ENCODE measurements at regions not wholly inside any gene's neighbourhood (a gene's known extent, or its start where the extent isn't known, plus 50 kb on each side); places are given as distances from the start of the nearest gene placed in this dataset.

DNA sequence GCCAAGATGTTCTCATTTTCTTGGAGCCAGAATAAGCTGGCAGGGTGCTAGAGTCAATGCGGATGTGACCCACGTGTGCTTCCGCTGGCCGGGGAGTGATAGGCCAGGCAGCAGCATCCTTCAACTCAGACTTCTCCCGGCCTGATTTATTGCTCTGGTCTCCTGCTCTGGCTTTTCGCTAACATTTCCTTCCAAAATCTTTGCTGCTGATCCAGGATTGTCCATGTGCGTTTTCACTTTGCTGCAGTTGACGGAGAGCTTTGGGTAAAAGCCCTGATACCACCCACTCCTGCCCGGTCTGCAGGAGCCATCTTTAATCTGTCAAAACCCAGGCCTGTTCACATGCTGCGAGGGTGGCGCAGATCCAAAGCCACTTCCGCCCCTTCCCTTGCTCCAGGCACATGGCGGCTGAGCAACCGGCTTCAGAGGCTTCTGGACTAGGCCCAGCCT is 106.8 kb downstream of the CYP26A1 start:
- Histone ChIP-seq H3K27me3 (no peaks in the 10 kb centered on the region), H3K9me3 (no peaks in the 10 kb centered on the region)
- peak; percentile 68 for DNase-seq (ENCODE audit: low spot score)

DNA sequence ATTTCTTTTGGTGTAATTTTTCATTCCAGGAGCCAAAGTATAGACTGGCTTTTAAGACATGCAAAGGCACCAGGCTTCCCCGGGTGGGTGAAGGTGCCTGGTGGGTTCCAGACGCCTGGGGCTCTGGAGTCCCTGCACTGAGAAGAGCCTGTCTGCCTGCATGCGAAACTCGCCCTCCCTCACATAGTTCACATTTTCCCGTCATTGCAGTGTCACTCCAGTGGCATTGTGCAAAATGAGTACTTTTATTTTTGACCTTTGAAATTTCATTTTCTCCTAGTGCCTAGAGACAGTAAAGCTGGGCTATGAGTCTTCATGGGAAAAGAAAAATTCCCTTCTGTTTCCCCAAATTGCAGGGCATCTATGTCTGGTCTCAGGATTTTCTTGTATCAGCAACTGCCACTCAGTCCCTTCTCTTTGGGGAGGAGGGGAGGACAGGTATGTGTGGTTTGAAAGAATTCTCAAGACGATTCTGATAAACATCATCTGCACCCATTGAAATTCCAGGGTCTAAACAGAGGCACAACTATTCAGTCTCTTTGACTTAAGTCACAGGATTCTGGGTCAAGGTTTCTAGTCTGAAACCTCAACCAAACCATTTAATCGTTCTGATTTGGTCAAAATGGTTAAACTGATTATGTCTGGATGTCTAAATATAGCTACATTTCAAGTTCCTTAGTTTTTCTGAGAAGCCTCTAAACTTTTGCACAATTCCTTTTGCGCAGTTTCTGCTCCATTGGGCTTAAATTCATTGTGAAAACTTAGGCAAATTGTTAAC is 107.8 kb downstream of the CYP26A1 start:
- no peaks in the 10 kb centered on the region for H3K27me3 ChIP-seq
- H3K4me1 ChIP-seq = no peaks in the 10 kb centered on the region
- no peaks in the 10 kb centered on the region for H3K36me3 ChIP-seq
- no peak overlapping the region for H3K27ac ChIP-seq
- H3K4me3 ChIP-seq = no peak overlapping the region
- H3K9me3 ChIP-seq = no peaks in the 10 kb centered on the region
- DNase-seq (ENCODE audit: low spot score) = no peak
- TF ChIP-seq, protein P1, sequence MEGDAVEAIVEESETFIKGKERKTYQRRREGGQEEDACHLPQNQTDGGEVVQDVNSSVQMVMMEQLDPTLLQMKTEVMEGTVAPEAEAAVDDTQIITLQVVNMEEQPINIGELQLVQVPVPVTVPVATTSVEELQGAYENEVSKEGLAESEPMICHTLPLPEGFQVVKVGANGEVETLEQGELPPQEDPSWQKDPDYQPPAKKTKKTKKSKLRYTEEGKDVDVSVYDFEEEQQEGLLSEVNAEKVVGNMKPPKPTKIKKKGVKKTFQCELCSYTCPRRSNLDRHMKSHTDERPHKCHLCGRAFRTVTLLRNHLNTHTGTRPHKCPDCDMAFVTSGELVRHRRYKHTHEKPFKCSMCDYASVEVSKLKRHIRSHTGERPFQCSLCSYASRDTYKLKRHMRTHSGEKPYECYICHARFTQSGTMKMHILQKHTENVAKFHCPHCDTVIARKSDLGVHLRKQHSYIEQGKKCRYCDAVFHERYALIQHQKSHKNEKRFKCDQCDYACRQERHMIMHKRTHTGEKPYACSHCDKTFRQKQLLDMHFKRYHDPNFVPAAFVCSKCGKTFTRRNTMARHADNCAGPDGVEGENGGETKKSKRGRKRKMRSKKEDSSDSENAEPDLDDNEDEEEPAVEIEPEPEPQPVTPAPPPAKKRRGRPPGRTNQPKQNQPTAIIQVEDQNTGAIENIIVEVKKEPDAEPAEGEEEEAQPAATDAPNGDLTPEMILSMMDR (IDR thresholded peaks at IDR 0.05) = no peak

More for the DNA sequence above, 106.8 kb downstream of the CYP26A1 start:
- peak overlapping the region in 1 of 2 donors; percentile 4 for H3K27ac ChIP-seq
- TF ChIP-seq, protein P1 (IDR thresholded peaks at IDR 0.05) = no peak
- no peaks in the 10 kb centered on the region for H3K4me1 ChIP-seq
- no peaks in the 10 kb centered on the region for H3K36me3 ChIP-seq
- H3K4me3 ChIP-seq = no peak overlapping the region

DNA sequence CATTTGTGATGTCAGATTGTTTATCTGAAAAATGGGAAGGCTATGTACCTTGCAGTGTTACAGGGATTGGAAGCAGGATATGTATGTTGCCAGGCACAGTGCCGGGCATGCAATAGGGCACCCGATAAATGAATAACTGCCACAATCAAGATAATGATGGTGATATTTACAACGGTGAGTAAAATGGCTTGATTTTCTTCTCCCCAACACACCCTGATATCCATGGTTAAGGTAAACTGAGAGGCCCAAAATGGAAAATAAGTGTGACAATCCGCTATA is 108.3 kb downstream of the CYP26A1 start:
- Histone ChIP-seq H3K4me3 (no peak overlapping the region), H3K27me3 (no peaks in the 10 kb centered on the region)
- no peak for DNase-seq (ENCODE audit: low spot score)

DNA sequence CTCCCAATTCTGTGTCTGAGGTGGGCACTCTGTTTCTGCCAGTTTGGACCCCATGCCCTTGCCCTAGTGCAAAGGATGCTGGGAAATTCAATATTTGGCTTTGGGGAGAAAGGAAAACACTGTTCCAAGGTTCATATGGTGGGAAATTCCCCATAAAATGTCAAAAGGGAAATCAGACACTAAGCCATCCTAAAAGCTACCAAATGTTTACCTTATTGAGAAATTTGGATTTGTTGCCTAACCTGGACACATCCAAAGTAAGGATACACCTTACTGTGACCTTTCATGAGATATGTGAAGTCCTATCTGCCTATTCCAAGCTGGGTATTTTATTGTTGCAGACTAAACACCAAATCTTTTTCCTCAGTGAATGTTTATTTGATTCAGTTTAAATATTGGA is 109.1 kb downstream of the CYP26A1 start:
- H3K27me3 ChIP-seq = no peaks in the 10 kb centered on the region
- no peak overlapping the region for H3K27ac ChIP-seq
- no peak for DNase-seq (ENCODE audit: low spot score)
- no peaks in the 10 kb centered on the region for H3K4me1 ChIP-seq
- no peak overlapping the region for H3K4me3 ChIP-seq
- no peaks in the 10 kb centered on the region for H3K9me3 ChIP-seq
- no peaks in the 10 kb centered on the region for H3K36me3 ChIP-seq
- TF ChIP-seq, protein P1 (IDR thresholded peaks at IDR 0.05) = no peak

More for the DNA sequence above, 108.3 kb downstream of the CYP26A1 start:
- Histone ChIP-seq H3K27ac (no peak overlapping the region), H3K9me3 (no peaks in the 10 kb centered on the region), H3K36me3 (no peaks in the 10 kb centered on the region), H3K4me1 (no peaks in the 10 kb centered on the region)
- TF ChIP-seq, protein P1 (IDR thresholded peaks at IDR 0.05) = no peak

DNA sequence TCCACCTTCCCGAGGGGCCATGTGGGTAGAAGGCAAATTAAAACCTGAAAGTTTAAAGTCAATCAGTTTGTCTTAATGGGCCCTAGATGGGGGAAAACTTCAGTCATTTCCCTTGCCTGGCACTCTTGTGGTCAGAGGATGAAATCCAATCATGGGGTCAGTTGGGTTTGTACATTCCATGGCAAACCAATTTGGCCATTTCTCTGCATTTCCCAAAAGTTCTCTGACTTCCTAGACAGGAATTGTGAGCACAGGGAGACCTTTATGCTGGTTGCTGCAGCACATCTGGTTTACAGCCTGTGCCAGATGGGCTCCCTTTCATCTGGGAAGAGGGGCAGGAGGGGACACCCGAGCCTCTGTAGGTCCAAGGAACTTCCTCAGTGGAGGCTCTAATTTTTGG is 113.0 kb downstream of the CYP26A1 start:
- Histone ChIP-seq H3K4me3 (no peak overlapping the region), H3K36me3 (no peaks in the 10 kb centered on the region), H3K9me3 (no peaks in the 10 kb centered on the region), H3K4me1 (no peaks in the 10 kb centered on the region), H3K27me3 (no peaks in the 10 kb centered on the region), H3K27ac (no peak overlapping the region)
- TF ChIP-seq, protein P1 (IDR thresholded peaks at IDR 0.05) = no peak
- DNase-seq (ENCODE audit: low spot score) = no peak

DNA sequence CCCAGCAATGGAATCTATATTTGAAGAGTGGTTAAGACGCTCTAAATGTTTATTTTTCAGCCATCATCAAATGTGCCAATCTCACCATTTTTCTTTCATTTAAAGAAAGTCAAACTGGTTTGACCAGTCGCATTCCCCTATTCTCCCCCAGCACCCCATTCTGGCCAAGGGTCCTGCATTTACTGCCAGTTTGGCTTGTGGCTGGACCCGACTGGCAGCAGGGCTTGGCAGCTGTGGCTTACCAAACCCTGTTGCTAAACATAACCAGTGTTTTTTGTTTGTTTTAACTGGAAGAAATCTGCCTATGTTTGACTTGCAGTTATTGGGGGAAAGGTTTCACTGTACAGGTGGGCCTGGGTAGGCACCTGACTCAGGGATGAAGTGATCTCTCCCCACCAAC is 116.3 kb downstream of the CYP26A1 start:
- H3K27ac ChIP-seq = no peak overlapping the region
- DNase-seq (ENCODE audit: low spot score) = no peak

More for the DNA sequence above, 116.3 kb downstream of the CYP26A1 start:
- Histone ChIP-seq H3K4me3 (no peak overlapping the region), H3K9me3 (no peaks in the 10 kb centered on the region), H3K27me3 (peaks cover 0 to 3% of the 10 kb centered on the region in 2 donors), H3K36me3 (no peaks in the 10 kb centered on the region), H3K4me1 (no peaks in the 10 kb centered on the region)
- TF ChIP-seq, protein P1 (IDR thresholded peaks at IDR 0.05) = no peak
